Mucosa of rectum (tissue), 2 donors: ENCODE measurements at regions not wholly inside any gene's neighbourhood (a gene's known extent, or its start where the extent isn't known, plus 50 kb on each side); places are given as distances from the start of the nearest gene placed in this dataset.

Source experiments
- H3K27ac ChIP-seq, 2 donors: one replicate each; pipeline ENCODE4 v1.7.0; 2013; ENCODE audit warnings: inconsistent platforms in 2 of 2, low read depth in 2 of 2, low read length in 2 of 2
- H3K27me3 ChIP-seq, 2 donors: one replicate each; pipeline ENCODE4 v1.7.0; 2013; ENCODE audit warnings: low read length in 2 of 2; ENCODE audit not compliant: control insufficient read depth in 2 of 2, insufficient read depth in 2 of 2
- H3K36me3 ChIP-seq, 2 donors: one replicate each; pipeline ENCODE4 v1.7.0; 2013; ENCODE audit warnings: low read length in 2 of 2; ENCODE audit not compliant: control insufficient read depth in 2 of 2, insufficient read depth in 2 of 2
- H3K4me1 ChIP-seq, 2 donors: one replicate each; pipeline ENCODE4 v1.7.0; 2013; ENCODE audit warnings: low read length in 2 of 2, mild to moderate bottlenecking in 1 of 2; ENCODE audit not compliant: control insufficient read depth in 2 of 2, insufficient read depth in 2 of 2
- H3K4me3 ChIP-seq, 2 donors: one replicate each; pipeline ENCODE4 v1.7.0; 2013; ENCODE audit warnings: low read length in 2 of 2
- H3K9ac ChIP-seq, 2 donors: one replicate each; pipeline ENCODE4 v1.7.0; 2013; ENCODE audit warnings: low read length in 2 of 2, low read depth in 1 of 2, mild to moderate bottlenecking in 1 of 2
- H3K9me3 ChIP-seq, 2 donors: one replicate each; pipeline ENCODE4 v1.7.0; 2013; ENCODE audit warnings: low read length in 2 of 2; ENCODE audit not compliant: control insufficient read depth in 2 of 2
- donor health status: healthy.
- donor health status: Normal muscosa, but diverticular disease.

GRCh38 chr18:14905350-14905749 is 157.4 kb downstream of the ANKRD30B start:
- Histone ChIP-seq H3K4me1 (no peaks in the 10 kb centered on the region), H3K4me3 (no peak overlapping the region), H3K36me3 (no peaks in the 10 kb centered on the region)

GRCh38 chr18:14905979-14906378 is 158.0 kb downstream of the ANKRD30B start:
- no peaks in the 10 kb centered on the region for H3K9me3 ChIP-seq
- no peaks in the 10 kb centered on the region for H3K4me1 ChIP-seq
- H3K4me3 ChIP-seq, result no peak overlapping the region
- no peaks in the 10 kb centered on the region for H3K27me3 ChIP-seq
- H3K36me3 ChIP-seq, result no peaks in the 10 kb centered on the region
- no peak overlapping the region for H3K27ac ChIP-seq
- H3K9ac ChIP-seq, result no peak overlapping the region

More at GRCh38 chr18:14905350-14905749, 157.4 kb downstream of the ANKRD30B start:
- H3K9ac ChIP-seq, result no peak overlapping the region
- no peak overlapping the region for H3K27ac ChIP-seq
- H3K27me3 ChIP-seq, result no peaks in the 10 kb centered on the region
- H3K9me3 ChIP-seq, result no peaks in the 10 kb centered on the region

- Histone ChIP-seq H3K9me3 (no peaks in the 10 kb centered on the region), H3K36me3 (no peaks in the 10 kb centered on the region), H3K4me1 (no peaks in the 10 kb centered on the region), H3K9ac (no peak overlapping the region), H3K27me3 (no peaks in the 10 kb centered on the region), H3K4me3 (no peak overlapping the region), H3K27ac (no peak overlapping the region)
Observed at GRCh38 chr18:14907420-14907819, 159.4 kb downstream of the ANKRD30B start.

- H3K4me3 ChIP-seq, result no peak overlapping the region
- no peak overlapping the region for H3K27ac ChIP-seq
- H3K9ac ChIP-seq, result no peak overlapping the region
- no peaks in the 10 kb centered on the region for H3K36me3 ChIP-seq
- no peaks in the 10 kb centered on the region for H3K9me3 ChIP-seq
- H3K4me1 ChIP-seq, result no peaks in the 10 kb centered on the region
- H3K27me3 ChIP-seq, result no peaks in the 10 kb centered on the region
Observed at GRCh38 chr18:14908541-14908940, 160.6 kb downstream of the ANKRD30B start.

- H3K4me3 ChIP-seq, result no peak overlapping the region
- no peaks in the 10 kb centered on the region for H3K4me1 ChIP-seq
- no peaks in the 10 kb centered on the region for H3K27me3 ChIP-seq
- H3K9ac ChIP-seq, result no peak overlapping the region
- no peak overlapping the region for H3K27ac ChIP-seq
- no peaks in the 10 kb centered on the region for H3K9me3 ChIP-seq
- no peaks in the 10 kb centered on the region for H3K36me3 ChIP-seq
Observed at GRCh38 chr18:14912967-14913366, 165.0 kb downstream of the ANKRD30B start.

GRCh38 chr18:14914121-14914520 is 166.1 kb downstream of the ANKRD30B start:
- Histone ChIP-seq H3K9me3 (no peaks in the 10 kb centered on the region), H3K9ac (no peak overlapping the region), H3K36me3 (no peaks in the 10 kb centered on the region), H3K4me1 (peaks cover under 1% of the 10 kb centered on the region in 2 donors), H3K27me3 (no peaks in the 10 kb centered on the region), H3K4me3 (no peak overlapping the region), H3K27ac (no peak overlapping the region)

GRCh38 chr18:14914771-14915170 is 166.8 kb downstream of the ANKRD30B start:
- Histone ChIP-seq H3K36me3 (no peaks in the 10 kb centered on the region), H3K4me1 (peaks cover 5 to 7% of the 10 kb centered on the region in 2 donors), H3K27ac (no peak overlapping the region), H3K4me3 (no peak overlapping the region), H3K9ac (no peak overlapping the region), H3K9me3 (no peaks in the 10 kb centered on the region), H3K27me3 (no peaks in the 10 kb centered on the region)

- Histone ChIP-seq H3K9ac (no peak overlapping the region), H3K27ac (no peak overlapping the region), H3K9me3 (no peaks in the 10 kb centered on the region), H3K27me3 (no peaks in the 10 kb centered on the region), H3K4me1 (peaks cover 17 to 20% of the 10 kb centered on the region in 2 donors), H3K4me3 (no peak overlapping the region), H3K36me3 (no peaks in the 10 kb centered on the region)
Observed at GRCh38 chr18:14916181-14916580, 168.2 kb downstream of the ANKRD30B start.

GRCh38 chr18:14916851-14917250 is 168.9 kb downstream of the ANKRD30B start:
- no peaks in the 10 kb centered on the region for H3K27me3 ChIP-seq
- no peaks in the 10 kb centered on the region for H3K9me3 ChIP-seq
- peaks cover 18 to 25% of the 10 kb centered on the region in 2 donors for H3K4me1 ChIP-seq
- no peak overlapping the region for H3K27ac ChIP-seq
- no peak overlapping the region for H3K9ac ChIP-seq
- H3K4me3 ChIP-seq, result no peak overlapping the region
- no peaks in the 10 kb centered on the region for H3K36me3 ChIP-seq

- Histone ChIP-seq H3K36me3 (no peaks in the 10 kb centered on the region), H3K4me1 (peaks cover 18 to 29% of the 10 kb centered on the region in 2 donors), H3K4me3 (no peak overlapping the region), H3K27me3 (no peaks in the 10 kb centered on the region), H3K9me3 (no peaks in the 10 kb centered on the region), H3K27ac (no peak overlapping the region), H3K9ac (no peak overlapping the region)
Observed at GRCh38 chr18:14917311-14917710, 169.3 kb downstream of the ANKRD30B start.

GRCh38 chr18:14919666-14920065 is 171.7 kb downstream of the ANKRD30B start:
- no peaks in the 10 kb centered on the region for H3K27me3 ChIP-seq
- no peaks in the 10 kb centered on the region for H3K36me3 ChIP-seq
- no peaks in the 10 kb centered on the region for H3K9me3 ChIP-seq
- no peak overlapping the region for H3K9ac ChIP-seq
- H3K4me3 ChIP-seq, result peak overlapping the region in 1 of 2 donors; percentile 1
- H3K27ac ChIP-seq, result peak overlapping the region; percentile 91 to 93
- H3K4me1 ChIP-seq, result peaks cover 18 to 33% of the 10 kb centered on the region in 2 donors
